HAP-1 (cell line): ENCODE measurements at regions not wholly inside any gene's neighbourhood (a gene's known extent, or its start where the extent isn't known, plus 50 kb on each side); places are given as distances from the start of the nearest gene placed in this dataset.
"Not testable (repeated sequence)": the region's sequence is repeated elsewhere in the genome, so short reads cannot be mapped to it uniquely, and the experiment has no call there.

Experiments
- DNase-seq, 2 experiments: peaks; one replicate each; pipeline ENCODE4 v3.0.0-alpha.2; 2016 to 2020; ENCODE audit warnings: low spot score in 2 of 2
- H3K27me3 ChIP-seq: fragments of 250-450 bp; sonication (Bioruptor Pico); 2 replicates; pipeline ENCODE4 v1.5.1; 2020; ENCODE audit warnings: low read depth, mild to moderate bottlenecking, moderate library complexity
- H3K36me3 ChIP-seq: fragments of 250-450 bp; sonication (Bioruptor Pico); replicated peaks from 2 replicates; pipeline ENCODE4 v1.5.1; 2020; ENCODE audit warnings: mild to moderate bottlenecking
- H3K4me1 ChIP-seq: fragments of 250-450 bp; sonication (Bioruptor Pico); 2 replicates; pipeline ENCODE4 v1.5.1; 2020; ENCODE audit warnings: mild to moderate bottlenecking
- H3K4me3 ChIP-seq: fragments of 250-450 bp; sonication (Bioruptor Pico); 2 replicates; pipeline ENCODE4 v1.5.1; 2020; ENCODE audit warnings: mild to moderate bottlenecking, moderate library complexity
- H3K9me3 ChIP-seq: fragments of 250-450 bp; sonication (Bioruptor Pico); 2 replicates; pipeline ENCODE4 v1.5.1; 2020; ENCODE audit warnings: mild to moderate bottlenecking, moderate library complexity
- in situ Hi-C: fragments of 300-500 bp; cut with MboI; formaldehyde crosslinking; loops from 3 replicates; pipeline ENCODE4 v1.14.3; 2020; ENCODE audit warnings: low sequenced_read_pairs, inconsistent platforms, mixed read lengths

- H3K27me3 ChIP-seq, result no peaks in the 10 kb centered on the region
- no peak overlapping the region for H3K4me3 ChIP-seq
- no peaks in the 10 kb centered on the region for H3K36me3 ChIP-seq
- in situ Hi-C loops, result no loop called here
- no peak for DNase-seq
- no peaks in the 10 kb centered on the region for H3K4me1 ChIP-seq
- no peaks in the 10 kb centered on the region for H3K9me3 ChIP-seq
Measured at GRCh38 chr14:25699981-25700380, 650.0 kb upstream of the STXBP6 start.

- in situ Hi-C loops, result no loop called here
- no peak overlapping the region for H3K4me3 ChIP-seq
- DNase-seq, result no peak
- no peaks in the 10 kb centered on the region for H3K36me3 ChIP-seq
- H3K27me3 ChIP-seq, result no peaks in the 10 kb centered on the region
- no peaks in the 10 kb centered on the region for H3K9me3 ChIP-seq
- H3K4me1 ChIP-seq, result no peaks in the 10 kb centered on the region
Measured at GRCh38 chr14:25698111-25698510, 648.2 kb upstream of the STXBP6 start.

- Histone ChIP-seq H3K36me3 (no peaks in the 10 kb centered on the region), H3K4me1 (no peaks in the 10 kb centered on the region), H3K9me3 (no peaks in the 10 kb centered on the region; the same call in 1 of the 2 replicates), H3K4me3 (no peak overlapping the region), H3K27me3 (no peaks in the 10 kb centered on the region)
- in situ Hi-C loops, result no loop called here
- no peak for DNase-seq
Measured at GRCh38 chr14:25696176-25696575, 646.2 kb upstream of the STXBP6 start.

- Histone ChIP-seq H3K36me3 (no peaks in the 10 kb centered on the region), H3K27me3 (no peaks in the 10 kb centered on the region), H3K4me3 (no peak overlapping the region), H3K9me3 (no peaks in the 10 kb centered on the region; the same call in 1 of the 2 replicates), H3K4me1 (no peaks in the 10 kb centered on the region)
- DNase-seq, result no peak
- in situ Hi-C loops, result no loop called here
Measured at GRCh38 chr14:25685004-25685403, 635.1 kb upstream of the STXBP6 start.

- H3K36me3 ChIP-seq, result no peaks in the 10 kb centered on the region
- H3K9me3 ChIP-seq, result no peaks in the 10 kb centered on the region; the same call in 1 of the 2 replicates
- in situ Hi-C loops, result no loop called here
- no peaks in the 10 kb centered on the region for H3K4me1 ChIP-seq
- H3K4me3 ChIP-seq, result no peak overlapping the region
- no peak for DNase-seq
- H3K27me3 ChIP-seq, result no peaks in the 10 kb centered on the region
Measured at GRCh38 chr14:25680934-25681333, 631.0 kb upstream of the STXBP6 start.

- H3K27me3 ChIP-seq, H3K4me3 ChIP-seq, in situ Hi-C loops, H3K36me3 ChIP-seq, H3K4me1 ChIP-seq, DNase-seq, H3K9me3 ChIP-seq: not testable (repeated sequence)
Measured at GRCh38 chr14:25680511-25680910, 630.6 kb upstream of the STXBP6 start.

- no peaks in the 10 kb centered on the region; the same call in 1 of the 2 replicates for H3K9me3 ChIP-seq
- H3K4me3 ChIP-seq, result no peak overlapping the region
- H3K36me3 ChIP-seq, result no peaks in the 10 kb centered on the region; the same call in 1 of the 2 replicates
- H3K4me1 ChIP-seq, result no peaks in the 10 kb centered on the region
- no peaks in the 10 kb centered on the region for H3K27me3 ChIP-seq
- DNase-seq, result no peak
- in situ Hi-C loops, result no loop called here
Measured at GRCh38 chr14:25677111-25677510, 627.2 kb upstream of the STXBP6 start.

- no peak overlapping the region for H3K4me3 ChIP-seq
- in situ Hi-C loops, result no loop called here
- no peaks in the 10 kb centered on the region for H3K36me3 ChIP-seq
- no peaks in the 10 kb centered on the region for H3K9me3 ChIP-seq
- no peaks in the 10 kb centered on the region for H3K27me3 ChIP-seq
- H3K4me1 ChIP-seq, result no peaks in the 10 kb centered on the region
- no peak for DNase-seq
Measured at GRCh38 chr14:25667387-25667786, 617.4 kb upstream of the STXBP6 start.

- H3K4me3 ChIP-seq, result no peak overlapping the region
- in situ Hi-C loops, result no loop called here
- no peaks in the 10 kb centered on the region for H3K9me3 ChIP-seq
- no peak for DNase-seq
- no peaks in the 10 kb centered on the region for H3K27me3 ChIP-seq
- H3K36me3 ChIP-seq, result no peaks in the 10 kb centered on the region
- H3K4me1 ChIP-seq, result no peaks in the 10 kb centered on the region
Measured at GRCh38 chr14:25666877-25667276, 616.9 kb upstream of the STXBP6 start.

- no peaks in the 10 kb centered on the region for H3K4me1 ChIP-seq
- H3K36me3 ChIP-seq, result no peaks in the 10 kb centered on the region
- 0 out of 2 replicates have a peak, but pooled peaks cover 3% of the 10 kb centered on the region for H3K9me3 ChIP-seq
- H3K27me3 ChIP-seq, result no peaks in the 10 kb centered on the region
- no peak overlapping the region for H3K4me3 ChIP-seq
- in situ Hi-C loops, result no loop called here
- no peak for DNase-seq
Measured at GRCh38 chr14:25658988-25659387, 609.0 kb upstream of the STXBP6 start.

GRCh38 chr14:25630447-25630846, 580.5 kb upstream of the STXBP6 start:
- Histone ChIP-seq H3K4me3 (no peak overlapping the region), H3K4me1 (no peaks in the 10 kb centered on the region), H3K9me3 (no peaks in the 10 kb centered on the region), H3K27me3 (no peaks in the 10 kb centered on the region), H3K36me3 (no peaks in the 10 kb centered on the region)
- in situ Hi-C loops, result no loop called here
- DNase-seq, result no peak

- H3K4me3 ChIP-seq, result no peak overlapping the region
- no peaks in the 10 kb centered on the region for H3K9me3 ChIP-seq
- H3K4me1 ChIP-seq, result no peaks in the 10 kb centered on the region
- no peak for DNase-seq
- in situ Hi-C loops, result no loop called here
- no peaks in the 10 kb centered on the region for H3K36me3 ChIP-seq
- no peaks in the 10 kb centered on the region for H3K27me3 ChIP-seq
Measured at GRCh38 chr14:25628978-25629377, 579.0 kb upstream of the STXBP6 start.

GRCh38 chr14:25628390-25628789, 578.4 kb upstream of the STXBP6 start:
- in situ Hi-C loops, result no loop called here
- no peak for DNase-seq
- H3K27me3 ChIP-seq, result no peaks in the 10 kb centered on the region
- no peaks in the 10 kb centered on the region for H3K9me3 ChIP-seq
- no peaks in the 10 kb centered on the region for H3K36me3 ChIP-seq
- H3K4me1 ChIP-seq, result no peaks in the 10 kb centered on the region
- H3K4me3 ChIP-seq, result no peak overlapping the region

GRCh38 chr14:25626986-25627385, 577.0 kb upstream of the STXBP6 start:
- no peak for DNase-seq
- Histone ChIP-seq H3K4me1 (no peaks in the 10 kb centered on the region), H3K4me3 (no peak overlapping the region), H3K36me3 (no peaks in the 10 kb centered on the region), H3K9me3 (no peaks in the 10 kb centered on the region), H3K27me3 (no peaks in the 10 kb centered on the region)
- in situ Hi-C loops, result no loop called here

GRCh38 chr14:25622763-25623162, 572.8 kb upstream of the STXBP6 start:
- no peaks in the 10 kb centered on the region for H3K4me1 ChIP-seq
- DNase-seq, result no peak

More at GRCh38 chr14:25622763-25623162, 572.8 kb upstream of the STXBP6 start:
- no peaks in the 10 kb centered on the region for H3K36me3 ChIP-seq
- in situ Hi-C loops, result no loop called here
- H3K4me3 ChIP-seq, result no peak overlapping the region
- peaks cover 5% of the 10 kb centered on the region; the same call in 1 of the 2 replicates for H3K9me3 ChIP-seq
- H3K27me3 ChIP-seq, result no peaks in the 10 kb centered on the region
